ENCODE measurements at regions not wholly inside any gene's neighbourhood (a gene's known extent, or its start where the extent isn't known, plus 50 kb on each side); places are given as distances from the start of the nearest gene placed in this dataset.

DNA sequence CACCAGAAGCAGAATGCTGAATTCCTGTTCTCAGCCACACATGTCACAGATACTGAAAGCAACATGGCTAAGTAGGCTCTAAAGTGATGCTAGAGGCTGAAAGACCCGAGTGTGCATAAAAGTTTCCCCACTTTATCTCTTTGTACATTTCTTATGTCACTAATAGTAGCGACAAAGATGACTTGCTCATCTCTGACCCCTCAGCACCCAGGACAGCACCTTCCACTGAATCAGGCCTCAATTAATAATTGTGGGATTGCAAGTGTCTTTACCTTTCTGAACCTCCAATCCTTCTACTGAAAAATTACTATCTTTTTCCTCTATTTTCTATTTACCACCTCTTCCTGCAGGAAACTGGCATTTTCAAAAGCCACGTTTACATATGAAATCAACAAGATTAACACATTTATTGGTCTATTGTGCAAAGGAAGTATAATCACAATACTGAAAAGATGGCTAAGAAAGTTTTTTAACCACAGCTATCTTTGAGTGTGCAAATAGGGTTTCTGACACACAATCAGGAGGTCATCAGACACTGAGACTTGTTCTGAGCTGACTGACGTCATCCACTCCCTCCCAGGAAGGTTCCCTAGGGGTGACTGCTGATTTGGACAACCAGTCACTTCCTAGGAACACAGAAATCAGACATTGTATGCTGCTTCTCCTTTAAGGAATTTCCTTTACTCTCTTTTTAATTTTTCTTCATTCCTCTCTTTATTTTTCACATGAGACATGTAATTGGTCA, 213.9 kb upstream of the ISX start:
- H3K4me2 ChIP-seq (ENCODE audit: low read depth, low read length, poor library complexity, severe bottlenecking) = no peak overlapping the region

DNA sequence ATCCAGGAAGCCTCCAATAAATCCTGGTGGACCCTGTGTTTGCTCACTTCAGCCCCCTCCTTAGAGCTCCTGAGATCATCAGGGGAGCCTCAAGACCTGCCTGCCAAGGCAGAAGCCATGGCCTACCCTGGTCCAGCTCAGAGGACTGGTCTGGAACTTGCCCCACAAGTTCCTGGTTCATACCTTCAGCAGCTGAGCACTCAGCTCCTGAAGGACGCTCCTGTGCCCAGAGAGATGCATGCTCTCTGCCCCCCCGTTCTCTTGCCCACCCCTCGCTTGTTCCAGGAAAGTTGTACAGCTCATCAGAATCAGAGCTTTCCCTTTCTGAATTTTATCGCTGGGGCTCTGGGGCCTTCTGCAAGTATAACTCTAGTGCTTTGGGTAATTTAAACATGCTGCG, 210.5 kb upstream of the ISX start:
- no peaks in the 10 kb centered on the region for H3F3A ChIP-seq (ENCODE audit: insufficient read depth)
- H3K36me3 ChIP-seq (ENCODE audit: low read length) = no peaks in the 10 kb centered on the region
- H3K9ac ChIP-seq (ENCODE audit: low read length) = no peak overlapping the region
- H3K9me2 ChIP-seq (replicated peaks; ENCODE audit: insufficient read depth, low read length) = no peaks in the 10 kb centered on the region
- no peak overlapping the region for H2AFZ ChIP-seq (ENCODE audit: low read depth, low read length, severe bottlenecking)
- no peaks in the 10 kb centered on the region for H3K9me3 ChIP-seq (ENCODE audit: insufficient read depth, low read length)
- no peak overlapping the region for H3K4me2 ChIP-seq (ENCODE audit: low read depth, low read length, poor library complexity, severe bottlenecking)
- H3K27ac ChIP-seq (ENCODE audit: low read depth, low read length) = no peak overlapping the region
- TF ChIP-seq EZH2phosphoT487 (conservative IDR thresholded peaks at IDR 0.05; ENCODE audit: low read length) = no peak
- no peaks in the 10 kb centered on the region for H4K20me1 ChIP-seq (ENCODE audit: low read depth, low read length)
- no peaks in the 10 kb centered on the region for H3K79me2 ChIP-seq (ENCODE audit: insufficient read depth, low read length)
- H3K4me3 ChIP-seq (ENCODE audit: insufficient read depth, low read length, poor library complexity, severe bottlenecking) = no peak overlapping the region
- H3K27me3 ChIP-seq (ENCODE audit: low read length) = no peaks in the 10 kb centered on the region

More for the DNA sequence above, 213.9 kb upstream of the ISX start:
- TF ChIP-seq, protein P1, sequence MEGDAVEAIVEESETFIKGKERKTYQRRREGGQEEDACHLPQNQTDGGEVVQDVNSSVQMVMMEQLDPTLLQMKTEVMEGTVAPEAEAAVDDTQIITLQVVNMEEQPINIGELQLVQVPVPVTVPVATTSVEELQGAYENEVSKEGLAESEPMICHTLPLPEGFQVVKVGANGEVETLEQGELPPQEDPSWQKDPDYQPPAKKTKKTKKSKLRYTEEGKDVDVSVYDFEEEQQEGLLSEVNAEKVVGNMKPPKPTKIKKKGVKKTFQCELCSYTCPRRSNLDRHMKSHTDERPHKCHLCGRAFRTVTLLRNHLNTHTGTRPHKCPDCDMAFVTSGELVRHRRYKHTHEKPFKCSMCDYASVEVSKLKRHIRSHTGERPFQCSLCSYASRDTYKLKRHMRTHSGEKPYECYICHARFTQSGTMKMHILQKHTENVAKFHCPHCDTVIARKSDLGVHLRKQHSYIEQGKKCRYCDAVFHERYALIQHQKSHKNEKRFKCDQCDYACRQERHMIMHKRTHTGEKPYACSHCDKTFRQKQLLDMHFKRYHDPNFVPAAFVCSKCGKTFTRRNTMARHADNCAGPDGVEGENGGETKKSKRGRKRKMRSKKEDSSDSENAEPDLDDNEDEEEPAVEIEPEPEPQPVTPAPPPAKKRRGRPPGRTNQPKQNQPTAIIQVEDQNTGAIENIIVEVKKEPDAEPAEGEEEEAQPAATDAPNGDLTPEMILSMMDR (IDR thresholded peaks at IDR 0.05; ENCODE audit: insufficient read depth, low read length, poor library complexity, severe bottlenecking) = no peak
- no peak for TF ChIP-seq EZH2phosphoT487 (conservative IDR thresholded peaks at IDR 0.05; ENCODE audit: low read length)
- H3F3A ChIP-seq (ENCODE audit: insufficient read depth) = no peaks in the 10 kb centered on the region
- H3K36me3 ChIP-seq (ENCODE audit: low read length) = no peaks in the 10 kb centered on the region
- H3K79me2 ChIP-seq (ENCODE audit: insufficient read depth, low read length) = no peaks in the 10 kb centered on the region
- no peaks in the 10 kb centered on the region for H4K20me1 ChIP-seq (ENCODE audit: low read depth, low read length)
- no peak overlapping the region for H3K4me3 ChIP-seq (ENCODE audit: insufficient read depth, low read length, poor library complexity, severe bottlenecking)
- no peaks in the 10 kb centered on the region for H3K9me3 ChIP-seq (ENCODE audit: insufficient read depth, low read length)
- H3K27ac ChIP-seq (ENCODE audit: low read depth, low read length) = no peak overlapping the region
- H3K27me3 ChIP-seq (ENCODE audit: low read length) = no peaks in the 10 kb centered on the region
- H2AFZ ChIP-seq (ENCODE audit: low read depth, low read length, severe bottlenecking) = no peak overlapping the region
- H3K9ac ChIP-seq (ENCODE audit: low read length) = no peak overlapping the region
- H3K9me2 ChIP-seq (replicated peaks; ENCODE audit: insufficient read depth, low read length) = no peaks in the 10 kb centered on the region

DNA sequence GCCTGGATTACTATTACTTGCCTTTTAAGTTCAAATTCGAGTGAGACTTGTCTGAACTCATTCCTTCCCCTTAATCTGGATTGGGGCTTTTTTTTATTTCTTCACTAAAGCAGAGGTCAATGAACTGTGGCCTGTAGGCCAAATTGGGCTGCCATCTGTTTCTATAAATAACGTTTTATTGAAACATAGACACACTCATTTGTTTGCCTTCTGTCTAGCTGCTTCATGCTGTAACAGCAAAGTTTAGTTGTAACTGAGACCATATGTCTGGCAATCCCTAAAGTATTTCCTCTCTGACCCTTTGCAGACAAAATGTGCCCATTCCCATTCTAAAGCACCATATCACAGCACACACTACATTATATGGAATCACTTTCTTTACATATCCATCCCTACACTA, 207.9 kb upstream of the ISX start:
- no peaks in the 10 kb centered on the region for H3K9me3 ChIP-seq (ENCODE audit: insufficient read depth, low read length)
- no peak overlapping the region for H3K4me3 ChIP-seq (ENCODE audit: insufficient read depth, low read length, poor library complexity, severe bottlenecking)
- H3K27ac ChIP-seq (ENCODE audit: low read depth, low read length) = no peak overlapping the region
- H3K9me2 ChIP-seq (replicated peaks; ENCODE audit: insufficient read depth, low read length) = no peaks in the 10 kb centered on the region
- no peaks in the 10 kb centered on the region for H3K79me2 ChIP-seq (ENCODE audit: insufficient read depth, low read length)
- no peaks in the 10 kb centered on the region for H3K36me3 ChIP-seq (ENCODE audit: low read length)
- H3F3A ChIP-seq (ENCODE audit: insufficient read depth) = no peaks in the 10 kb centered on the region
- no peaks in the 10 kb centered on the region for H4K20me1 ChIP-seq (ENCODE audit: low read depth, low read length)
- H3K27me3 ChIP-seq (ENCODE audit: low read length) = no peaks in the 10 kb centered on the region
- H2AFZ ChIP-seq (ENCODE audit: low read depth, low read length, severe bottlenecking) = no peak overlapping the region
- H3K9ac ChIP-seq (ENCODE audit: low read length) = no peak overlapping the region
- TF ChIP-seq EZH2phosphoT487 (conservative IDR thresholded peaks at IDR 0.05; ENCODE audit: low read length) = no peak
- TF ChIP-seq, protein P1 (IDR thresholded peaks at IDR 0.05; ENCODE audit: insufficient read depth, low read length, poor library complexity, severe bottlenecking) = no peak
- no peak overlapping the region for H3K4me2 ChIP-seq (ENCODE audit: low read depth, low read length, poor library complexity, severe bottlenecking)

DNA sequence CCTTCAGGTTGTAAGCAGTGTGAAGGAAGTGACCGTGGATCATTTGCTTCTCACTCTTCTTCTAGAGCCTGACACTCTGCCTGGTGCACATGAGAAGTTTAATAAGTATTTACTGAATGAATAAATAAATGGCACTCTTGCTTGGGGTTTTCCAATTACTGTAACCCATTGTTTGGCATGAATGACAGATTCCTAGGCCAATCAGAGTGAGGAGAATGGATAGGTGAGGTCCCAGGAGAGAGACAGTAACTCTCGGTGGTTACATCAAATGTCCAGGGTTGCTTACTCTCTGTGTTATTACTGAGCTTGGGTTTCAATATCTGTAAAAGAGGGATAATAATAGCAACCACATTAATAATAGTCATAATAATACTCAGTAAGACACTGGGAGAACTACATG, 204.2 kb upstream of the ISX start:
- Histone ChIP-seq H3F3A (ENCODE audit: insufficient read depth) (no peaks in the 10 kb centered on the region), H3K9me2 (replicated peaks; ENCODE audit: insufficient read depth, low read length) (no peaks in the 10 kb centered on the region), H4K20me1 (ENCODE audit: low read depth, low read length) (no peaks in the 10 kb centered on the region), H3K27me3 (ENCODE audit: low read length) (no peaks in the 10 kb centered on the region), H3K36me3 (ENCODE audit: low read length) (no peaks in the 10 kb centered on the region), H3K79me2 (ENCODE audit: insufficient read depth, low read length) (no peaks in the 10 kb centered on the region), H3K9me3 (ENCODE audit: insufficient read depth, low read length) (no peaks in the 10 kb centered on the region), H3K4me3 (ENCODE audit: insufficient read depth, low read length, poor library complexity, severe bottlenecking) (no peak overlapping the region), H3K27ac (ENCODE audit: low read depth, low read length) (no peak overlapping the region), H3K9ac (ENCODE audit: low read length) (no peak overlapping the region), H3K4me2 (ENCODE audit: low read depth, low read length, poor library complexity, severe bottlenecking) (no peak overlapping the region), H2AFZ (ENCODE audit: low read depth, low read length, severe bottlenecking) (no peak overlapping the region)
- no peak for TF ChIP-seq EZH2phosphoT487 (conservative IDR thresholded peaks at IDR 0.05; ENCODE audit: low read length)
- TF ChIP-seq, protein P1 (IDR thresholded peaks at IDR 0.05; ENCODE audit: insufficient read depth, low read length, poor library complexity, severe bottlenecking) = no peak

All from SU-DHL-6 (cell line).